ENCODE measurements at regions not wholly inside any gene's neighbourhood (a gene's known extent, or its start where the extent isn't known, plus 50 kb on each side); places are given as distances from the start of the nearest gene placed in this dataset.

DNA sequence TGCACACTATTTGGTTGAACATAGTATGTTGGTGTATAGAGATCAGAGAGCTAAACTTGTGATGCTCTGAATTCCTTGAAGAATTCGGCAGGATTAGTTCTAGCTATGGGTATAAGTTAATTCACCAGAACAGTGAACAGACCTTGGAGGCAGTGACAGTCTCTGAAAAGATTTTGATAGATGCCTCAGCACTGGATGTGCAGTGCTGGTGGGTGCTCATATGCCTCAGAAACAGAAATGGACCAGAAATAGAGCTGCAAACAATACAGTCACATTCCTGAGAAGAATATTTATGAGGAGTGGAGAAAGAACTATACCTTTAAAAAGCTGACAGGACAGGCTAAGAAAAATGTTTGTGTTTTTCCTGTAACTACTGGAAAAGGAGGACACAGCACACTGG, 747.7 kb downstream of the KCTD16 start:
- no peaks in the 10 kb centered on the region for H3K27me3 ChIP-seq (ENCODE audit: control insufficient read depth, extremely low read depth, insufficient read depth, low read length)
- no peak for TF ChIP-seq EZH2 (IDR thresholded peaks at IDR 0.05; ENCODE audit: low read length)
- TF ChIP-seq, protein P1, sequence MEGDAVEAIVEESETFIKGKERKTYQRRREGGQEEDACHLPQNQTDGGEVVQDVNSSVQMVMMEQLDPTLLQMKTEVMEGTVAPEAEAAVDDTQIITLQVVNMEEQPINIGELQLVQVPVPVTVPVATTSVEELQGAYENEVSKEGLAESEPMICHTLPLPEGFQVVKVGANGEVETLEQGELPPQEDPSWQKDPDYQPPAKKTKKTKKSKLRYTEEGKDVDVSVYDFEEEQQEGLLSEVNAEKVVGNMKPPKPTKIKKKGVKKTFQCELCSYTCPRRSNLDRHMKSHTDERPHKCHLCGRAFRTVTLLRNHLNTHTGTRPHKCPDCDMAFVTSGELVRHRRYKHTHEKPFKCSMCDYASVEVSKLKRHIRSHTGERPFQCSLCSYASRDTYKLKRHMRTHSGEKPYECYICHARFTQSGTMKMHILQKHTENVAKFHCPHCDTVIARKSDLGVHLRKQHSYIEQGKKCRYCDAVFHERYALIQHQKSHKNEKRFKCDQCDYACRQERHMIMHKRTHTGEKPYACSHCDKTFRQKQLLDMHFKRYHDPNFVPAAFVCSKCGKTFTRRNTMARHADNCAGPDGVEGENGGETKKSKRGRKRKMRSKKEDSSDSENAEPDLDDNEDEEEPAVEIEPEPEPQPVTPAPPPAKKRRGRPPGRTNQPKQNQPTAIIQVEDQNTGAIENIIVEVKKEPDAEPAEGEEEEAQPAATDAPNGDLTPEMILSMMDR (optimal IDR thresholded peaks at IDR 0.05 in 1 of 3, IDR thresholded peaks at IDR 0.05 in 1 of 3, conservative IDR thresholded peaks at IDR 0.05 in 1 of 3; ENCODE audit: extremely low read depth in 1 of 3, insufficient read depth in 2 of 3, low read length in 3 of 3) = no peak

DNA sequence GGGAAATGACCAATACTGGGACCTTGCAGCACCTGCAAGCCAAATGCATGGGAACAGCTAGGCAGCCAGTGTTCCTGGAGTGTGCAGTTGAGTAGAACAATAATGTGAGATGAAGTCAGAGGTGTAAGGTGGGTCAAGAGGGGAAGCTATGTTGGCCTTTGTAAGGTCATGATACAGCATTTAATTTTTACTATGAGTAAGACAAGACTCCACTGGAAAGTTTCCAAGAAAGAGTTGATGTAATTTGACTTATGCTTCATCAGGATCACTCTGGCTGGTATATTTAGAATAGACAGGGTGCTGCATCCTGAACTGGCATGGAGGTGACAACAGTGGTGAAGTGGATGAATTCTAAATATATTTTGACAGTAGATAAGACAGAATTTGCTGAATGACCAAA, 744.8 kb downstream of the KCTD16 start:
- Histone ChIP-seq H2AFZ (ENCODE audit: control insufficient read depth, low read length) (no peak overlapping the region), H3K27me3 (ENCODE audit: control insufficient read depth, extremely low read depth, insufficient read depth, low read length) (no peaks in the 10 kb centered on the region), H3K36me3 (ENCODE audit: control insufficient read depth in 2 of 2, extremely low read depth in 1 of 2, insufficient read depth in 2 of 2, low read length in 2 of 2) (no peaks in the 10 kb centered on the region), H3K9me1 (ENCODE audit: control insufficient read depth, extremely low read depth, insufficient read depth, low read length) (no peaks in the 10 kb centered on the region), H3K4me1 (ENCODE audit: control insufficient read depth, extremely low read depth, insufficient read depth, low read length) (no peaks in the 10 kb centered on the region), H3K27ac (ENCODE audit: control insufficient read depth, insufficient read depth, low read length) (no peak overlapping the region), H3K4me2 (ENCODE audit: control insufficient read depth, extremely low read depth, insufficient read depth, low read depth, low read length) (no peak overlapping the region), H3K9ac (ENCODE audit: control insufficient read depth, extremely low read depth, insufficient read depth, low read length) (no peak overlapping the region), H3K4me3 (ENCODE audit: control insufficient read depth in 2 of 3, extremely low read depth in 1 of 3, insufficient read depth in 2 of 3, low read depth in 1 of 3, low read length in 3 of 3) (no peak overlapping the region), H3K9me3 (ENCODE audit: control insufficient read depth, low read depth, low read length) (no peaks in the 10 kb centered on the region), H3K79me2 (ENCODE audit: control insufficient read depth, insufficient read depth, low read length) (no peaks in the 10 kb centered on the region), H4K20me1 (ENCODE audit: control insufficient read depth, extremely low read depth, insufficient read depth, low read length) (no peaks in the 10 kb centered on the region)
- no peak for FAIRE-seq
- dilution Hi-C loops (cut with MboI; ENCODE audit: extremely low pct_ligation_motif_present, low sequenced_read_pairs) = no loop called here
- no peak for DNase-seq (ENCODE audit: low read depth, low spot score)
- TF ChIP-seq, protein P1 (optimal IDR thresholded peaks at IDR 0.05 in 1 of 3, IDR thresholded peaks at IDR 0.05 in 1 of 3, conservative IDR thresholded peaks at IDR 0.05 in 1 of 3; ENCODE audit: extremely low read depth in 1 of 3, insufficient read depth in 2 of 3, low read length in 3 of 3) = no peak
- no peak for TF ChIP-seq EZH2 (IDR thresholded peaks at IDR 0.05; ENCODE audit: low read length)

More for the DNA sequence above, 747.7 kb downstream of the KCTD16 start:
- no peaks in the 10 kb centered on the region for H3K36me3 ChIP-seq (ENCODE audit: control insufficient read depth in 2 of 2, extremely low read depth in 1 of 2, insufficient read depth in 2 of 2, low read length in 2 of 2)
- no peak overlapping the region for H3K4me3 ChIP-seq (ENCODE audit: control insufficient read depth in 2 of 3, extremely low read depth in 1 of 3, insufficient read depth in 2 of 3, low read depth in 1 of 3, low read length in 3 of 3)
- H2AFZ ChIP-seq (ENCODE audit: control insufficient read depth, low read length) = no peak overlapping the region
- no peak overlapping the region for H3K9ac ChIP-seq (ENCODE audit: control insufficient read depth, extremely low read depth, insufficient read depth, low read length)
- FAIRE-seq = no peak
- H3K9me1 ChIP-seq (ENCODE audit: control insufficient read depth, extremely low read depth, insufficient read depth, low read length) = no peaks in the 10 kb centered on the region
- H3K9me3 ChIP-seq (ENCODE audit: control insufficient read depth, low read depth, low read length) = no peaks in the 10 kb centered on the region
- H3K4me1 ChIP-seq (ENCODE audit: control insufficient read depth, extremely low read depth, insufficient read depth, low read length) = no peaks in the 10 kb centered on the region
- no peak for DNase-seq (ENCODE audit: low read depth, low spot score)
- no peaks in the 10 kb centered on the region for H4K20me1 ChIP-seq (ENCODE audit: control insufficient read depth, extremely low read depth, insufficient read depth, low read length)
- H3K79me2 ChIP-seq (ENCODE audit: control insufficient read depth, insufficient read depth, low read length) = no peaks in the 10 kb centered on the region
- no peak overlapping the region for H3K4me2 ChIP-seq (ENCODE audit: control insufficient read depth, extremely low read depth, insufficient read depth, low read depth, low read length)
- H3K27ac ChIP-seq (ENCODE audit: control insufficient read depth, insufficient read depth, low read length) = no peak overlapping the region
- dilution Hi-C loops (cut with MboI; ENCODE audit: extremely low pct_ligation_motif_present, low sequenced_read_pairs) = no loop called here

Measured in keratinocyte (primary cell).